Upper lobe of left lung (tissue), 6 donors: ENCODE measurements at regions not wholly inside any gene's neighbourhood (a gene's known extent, or its start where the extent isn't known, plus 50 kb on each side); places are given as distances from the start of the nearest gene placed in this dataset.

Experiments
- ATAC-seq, 2 donors: fragments of 200-7000 bp; cut with Tn5 transposase; one replicate each; pipeline ENCODE4 v1.9.1; 2022; ENCODE audit warnings: mild to moderate bottlenecking in 2 of 2, moderate library complexity in 2 of 2; ENCODE audit not compliant: low FRiP score in 2 of 2
- DNase-seq, 2 donors: peaks; one replicate each; pipeline ENCODE4 v3.0.0-alpha.2; 2019 to 2020
- H3K27ac ChIP-seq, 4 donors: fragments of 200-600 bp; sonication (generic); one replicate each; pipeline ENCODE4 v1.5.1; 2016 to 2019
- H3K27me3 ChIP-seq, 4 donors: fragments of 200-600 bp; sonication (generic); one replicate each; pipeline ENCODE4 v1.5.1; 2017 to 2019
- H3K36me3 ChIP-seq, 4 donors: fragments of 200-600 bp; sonication (generic); one replicate each; pipeline ENCODE4 v1.5.1; 2016 to 2019
- H3K4me1 ChIP-seq, 4 donors: fragments of 200-600 bp; sonication (generic); one replicate each; pipeline ENCODE4 v1.5.1; 2018 to 2019
- H3K4me3 ChIP-seq, 4 donors: fragments of 200-600 bp; sonication (generic); one replicate each; pipeline ENCODE4 v1.5.1; 2017 to 2019; ENCODE audit warnings: mild to moderate bottlenecking in 2 of 4, moderate library complexity in 1 of 4
- H3K9me3 ChIP-seq, 4 donors: fragments of 200-600 bp; sonication (generic); one replicate each; pipeline ENCODE4 v1.5.1; 2018 to 2019
- CTCF ChIP-seq, 6 experiments: fragments of 450-650 bp in 4 of 6; fragments of 200-600 bp in 2 of 6; sonication (generic) in 2 of 6; IDR thresholded peaks; one replicate each; pipeline ENCODE4 v1.5.1; 2016 to 2019; ENCODE audit warnings: antibody characterized with exemption in 6 of 6
- EP300 ChIP-seq, 4 donors: sonication (generic); formaldehyde crosslinking; IDR thresholded peaks; one replicate each; pipeline ENCODE4 v1.5.1; 2017; ENCODE audit warnings: antibody characterized with exemption in 4 of 4, control low read depth in 2 of 4
- POLR2A ChIP-seq, 4 donors: fragments of 450-650 bp; IDR thresholded peaks; one replicate each; pipeline ENCODE4 v1.5.1; 2016 to 2017; ENCODE audit warnings: antibody characterized with exemption in 4 of 4, mild to moderate bottlenecking in 2 of 4
- POLR2AphosphoS5 ChIP-seq, 2 donors: sonication (generic); formaldehyde crosslinking; IDR thresholded peaks; one replicate each; pipeline ENCODE4 v1.5.1; 2017; ENCODE audit warnings: antibody characterized with exemption in 2 of 2
- WGBS, 2 donors: methylation state at CpG; one replicate each; pipeline ENCODE4 v1.1.5; 2017 to 2018; 5-methylcytosine and 5-hydroxymethylcytosine counted together
- donor health status: DM: no; HTN: no; CAD: no; lungs with moderate emphysema.
- donor health status: DM: no; HTN: yes; CAD: no; lungs with severe emphysema.

- ATAC-seq (no peak), DNase-seq (no peak)
- Histone ChIP-seq H3K27me3 (no peaks in the 10 kb centered on the region), H3K36me3 (no peaks in the 10 kb centered on the region), H3K4me1 (no peaks in the 10 kb centered on the region), H3K9me3 (no peaks in the 10 kb centered on the region), H3K4me3 (no peak overlapping the region), H3K27ac (no peak overlapping the region)
- WGBS, 2 donors = 86 to 91% methylated on average over 7 of the region's 7 CpGs
- TF ChIP-seq POLR2AphosphoS5 (IDR thresholded peaks at IDR 0.05) (no peak), CTCF (IDR thresholded peaks at IDR 0.05) (no peak), EP300 (IDR thresholded peaks at IDR 0.05) (no peak), POLR2A (IDR thresholded peaks at IDR 0.05) (no peak)
These were observed 212.3 kb downstream of the BCL11A start for GRCh38 chr2:60341151-60341550.

GRCh38 chr2:60339286-60339685 lies 214.2 kb downstream of the BCL11A start:
- H3K4me1 ChIP-seq = no peaks in the 10 kb centered on the region
- ATAC-seq (no peak), DNase-seq (no peak)
- 83 to 87% methylated on average over 2 of the region's 2 CpGs for WGBS, 2 donors
- no peaks in the 10 kb centered on the region for H3K27me3 ChIP-seq
- no peak for TF ChIP-seq POLR2A (IDR thresholded peaks at IDR 0.05)
- TF ChIP-seq POLR2AphosphoS5 (IDR thresholded peaks at IDR 0.05) = no peak
- no peak for TF ChIP-seq CTCF (IDR thresholded peaks at IDR 0.05)
- no peak for TF ChIP-seq EP300 (IDR thresholded peaks at IDR 0.05)
- H3K36me3 ChIP-seq = no peaks in the 10 kb centered on the region
- H3K27ac ChIP-seq = no peak overlapping the region
- H3K4me3 ChIP-seq = no peak overlapping the region
- H3K9me3 ChIP-seq = no peaks in the 10 kb centered on the region

- H3K27me3 ChIP-seq = no peaks in the 10 kb centered on the region
- H3K4me3 ChIP-seq = no peak overlapping the region
- TF ChIP-seq EP300 (IDR thresholded peaks at IDR 0.05) = no peak
- 43 to 64% methylated on average over 4 of the region's 4 CpGs for WGBS, 2 donors
- H3K4me1 ChIP-seq = no peaks in the 10 kb centered on the region
- DNase-seq (peak in 1 of 2 donors; percentile 31), ATAC-seq (peak in 1 of 2 donors; percentile 52)
- H3K9me3 ChIP-seq = no peaks in the 10 kb centered on the region
- no peaks in the 10 kb centered on the region for H3K36me3 ChIP-seq
- H3K27ac ChIP-seq = no peak overlapping the region
These were observed 216.3 kb downstream of the BCL11A start for GRCh38 chr2:60337142-60337497.

- Histone ChIP-seq H3K27me3 (no peaks in the 10 kb centered on the region), H3K4me1 (no peaks in the 10 kb centered on the region), H3K36me3 (no peaks in the 10 kb centered on the region), H3K9me3 (no peaks in the 10 kb centered on the region), H3K4me3 (no peak overlapping the region), H3K27ac (no peak overlapping the region)
- DNase-seq (no peak), ATAC-seq (no peak)
- TF ChIP-seq CTCF (IDR thresholded peaks at IDR 0.05) = no peak
- no peak for TF ChIP-seq POLR2AphosphoS5 (IDR thresholded peaks at IDR 0.05)
- TF ChIP-seq POLR2A (IDR thresholded peaks at IDR 0.05) = no peak
- no peak for TF ChIP-seq EP300 (IDR thresholded peaks at IDR 0.05)
- WGBS, 2 donors = 69 to 71% methylated on average over 5 of the region's 5 CpGs
These were observed 216.9 kb downstream of the BCL11A start for GRCh38 chr2:60336442-60337141.

- DNase-seq = no peak
These were observed 217.8 kb downstream of the BCL11A start for GRCh38 chr2:60335533-60336237.

More at GRCh38 chr2:60335533-60336237, 217.8 kb downstream of the BCL11A start:
- peak in 1 of 2 donors; percentile 43 for ATAC-seq
- Histone ChIP-seq H3K4me1 (no peaks in the 10 kb centered on the region), H3K27me3 (no peaks in the 10 kb centered on the region), H3K9me3 (no peaks in the 10 kb centered on the region), H3K27ac (no peak overlapping the region), H3K36me3 (no peaks in the 10 kb centered on the region), H3K4me3 (no peak overlapping the region)
- TF ChIP-seq EP300 (IDR thresholded peaks at IDR 0.05) (no peak), POLR2A (IDR thresholded peaks at IDR 0.05) (no peak), CTCF (IDR thresholded peaks at IDR 0.05) (no peak), POLR2AphosphoS5 (IDR thresholded peaks at IDR 0.05) (no peak)
- 60 to 61% methylated on average over 11 to 13 of the region's 13 CpGs for WGBS, 2 donors
